ENCODE measurements at regions not wholly inside any gene's neighbourhood (a gene's known extent, or its start where the extent isn't known, plus 50 kb on each side); places are given as distances from the start of the nearest gene placed in this dataset.

GRCh38 chr7:25399000-25399750 is 170.9 kb upstream of the NPVF start:
- DNase-seq, result no peak

- DNase-seq, result no peak
Measured at GRCh38 chr7:25402532-25402931, 174.2 kb upstream of the NPVF start.

DNA sequence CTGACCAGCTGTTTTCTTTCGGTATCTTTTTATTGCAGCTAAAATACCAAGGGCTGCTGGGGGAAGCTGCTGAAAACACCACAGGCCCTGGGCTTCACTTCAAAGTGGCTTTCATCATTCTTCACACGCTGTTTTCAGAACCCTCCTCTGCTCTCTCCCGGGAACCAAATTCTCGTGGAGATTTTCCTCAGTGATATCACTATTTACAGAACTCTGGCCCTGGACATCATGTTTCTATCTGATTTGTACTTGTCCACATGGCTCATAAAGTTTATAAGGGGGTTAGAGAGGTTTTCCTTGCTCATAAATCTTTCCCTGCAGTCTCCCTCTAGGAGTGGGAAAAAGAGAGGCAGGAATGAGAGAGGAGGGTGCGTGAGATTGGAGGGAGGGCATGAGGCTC is 177.4 kb upstream of the NPVF start:
- no peak for DNase-seq

DNA sequence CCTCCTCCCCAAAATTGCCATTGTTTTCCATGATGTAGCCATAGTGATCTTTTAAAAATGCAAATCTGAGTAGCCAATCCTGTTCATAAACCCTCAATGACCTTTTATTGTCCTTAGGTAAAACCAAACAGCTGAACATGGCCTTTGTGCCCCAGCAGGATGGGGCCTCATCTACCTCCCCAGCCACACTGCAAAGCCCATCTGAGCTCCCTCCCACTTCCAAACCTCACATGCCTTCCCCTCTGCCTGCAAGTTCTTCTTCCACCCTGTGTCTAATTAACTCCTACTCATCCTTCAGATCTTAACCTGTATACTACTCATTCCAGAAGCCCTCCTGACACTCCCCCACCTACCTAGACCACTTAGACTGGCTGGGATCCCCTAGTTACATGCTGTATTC is 178.8 kb upstream of the NPVF start:
- no peak for DNase-seq

DNA sequence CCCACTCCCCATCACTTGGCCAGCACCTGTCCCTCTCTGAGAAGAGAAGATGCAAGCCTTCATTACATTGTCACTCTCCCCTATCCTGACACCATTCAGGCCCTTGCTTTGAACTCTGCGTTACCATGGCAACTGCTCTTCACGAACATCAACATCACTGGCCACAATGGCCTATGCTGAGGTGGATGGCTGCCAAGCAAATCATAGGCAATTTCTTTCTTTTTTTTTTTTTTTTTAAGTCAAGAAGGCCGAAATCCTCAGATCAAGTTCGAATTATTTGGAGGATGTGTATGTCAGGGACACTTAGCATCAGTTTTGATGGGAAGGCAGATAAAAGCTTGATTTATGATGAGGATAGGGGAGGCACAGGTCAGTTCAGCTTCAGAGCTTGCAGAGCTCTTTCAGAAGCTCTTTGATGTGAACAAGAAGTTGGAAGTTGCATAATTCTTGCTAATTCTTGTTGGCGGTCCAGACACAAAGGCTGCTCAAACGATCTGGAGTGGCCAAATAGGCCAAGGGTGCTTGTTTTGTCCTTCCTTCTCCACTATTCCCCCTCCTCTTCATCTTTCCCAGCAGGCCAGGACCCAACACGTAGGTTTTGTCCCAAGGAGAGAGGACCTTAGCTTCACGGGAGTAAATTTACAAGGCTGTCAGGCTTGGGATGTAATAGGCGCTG is 179.9 kb upstream of the NPVF start:
- DNase-seq, result peak; percentile 44

DNA sequence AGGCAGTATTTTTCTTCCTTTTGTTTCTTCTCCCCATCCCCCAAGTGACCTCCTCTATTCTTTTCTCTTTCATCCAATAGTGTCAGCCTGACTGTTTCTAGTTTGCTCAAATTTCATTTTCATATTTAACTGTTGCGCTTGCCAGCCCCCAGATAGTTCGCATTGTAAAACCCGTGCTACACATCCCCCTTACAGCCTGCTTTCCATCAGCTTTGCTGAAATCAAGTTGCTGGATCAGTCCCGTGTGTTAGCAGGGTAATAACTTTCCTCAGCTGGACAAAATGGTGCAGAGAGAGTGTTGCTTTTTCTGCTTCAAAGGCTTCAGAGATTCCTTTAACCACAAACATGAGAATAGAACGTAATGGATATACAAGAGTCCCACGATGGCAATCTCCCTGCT is 180.6 kb upstream of the NPVF start:
- DNase-seq, result no peak

- no peak for DNase-seq
Measured at GRCh38 chr7:25409897-25410636, 181.8 kb upstream of the NPVF start.

- DNase-seq, result no peak
Measured at GRCh38 chr7:25420771-25421170, 192.5 kb upstream of the NPVF start.

GRCh38 chr7:25424113-25424512 is 195.8 kb upstream of the NPVF start:
- no peak for DNase-seq

- DNase-seq, result no peak
Measured at GRCh38 chr7:25424855-25425254, 196.6 kb upstream of the NPVF start.

- no peak for DNase-seq
Measured at GRCh38 chr7:25427721-25428120, 199.4 kb upstream of the NPVF start.

- DNase-seq, result no peak
Measured at GRCh38 chr7:25429731-25430130, 201.4 kb upstream of the NPVF start.

DNA sequence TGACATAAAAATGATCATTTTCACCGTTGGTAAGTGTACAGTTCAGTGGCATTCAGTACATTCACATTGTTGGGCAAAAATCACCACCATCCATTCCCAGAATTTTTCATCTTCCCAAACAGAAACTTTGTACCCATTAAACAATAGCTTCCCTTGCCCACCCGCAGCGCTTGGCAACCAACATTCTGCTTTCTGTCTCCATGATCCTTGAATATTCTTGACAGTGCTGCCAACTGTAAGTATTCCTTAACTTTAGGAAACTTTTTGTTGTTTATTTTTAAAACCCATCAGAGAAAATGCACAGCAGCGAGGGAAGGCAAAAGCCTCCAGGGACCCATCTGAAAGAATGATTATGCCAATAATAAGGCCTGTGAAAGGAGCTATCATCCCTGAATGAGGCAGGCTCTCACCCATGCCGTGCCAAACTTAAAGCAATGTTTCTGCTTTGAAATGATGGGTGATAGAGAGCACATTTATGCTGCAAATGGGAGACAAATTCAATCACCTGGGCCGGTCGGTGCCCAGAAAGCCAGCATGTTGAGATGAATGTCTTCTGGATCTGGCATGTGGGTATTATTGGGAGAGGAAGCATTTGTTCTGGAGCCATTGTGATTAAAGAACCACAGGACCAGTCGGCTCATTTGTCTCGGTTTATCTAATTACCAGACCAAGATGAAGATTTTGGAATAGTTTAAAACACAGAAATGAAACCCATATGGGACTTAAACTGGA is 202.1 kb upstream of the NPVF start:
- no peak for DNase-seq

DNA sequence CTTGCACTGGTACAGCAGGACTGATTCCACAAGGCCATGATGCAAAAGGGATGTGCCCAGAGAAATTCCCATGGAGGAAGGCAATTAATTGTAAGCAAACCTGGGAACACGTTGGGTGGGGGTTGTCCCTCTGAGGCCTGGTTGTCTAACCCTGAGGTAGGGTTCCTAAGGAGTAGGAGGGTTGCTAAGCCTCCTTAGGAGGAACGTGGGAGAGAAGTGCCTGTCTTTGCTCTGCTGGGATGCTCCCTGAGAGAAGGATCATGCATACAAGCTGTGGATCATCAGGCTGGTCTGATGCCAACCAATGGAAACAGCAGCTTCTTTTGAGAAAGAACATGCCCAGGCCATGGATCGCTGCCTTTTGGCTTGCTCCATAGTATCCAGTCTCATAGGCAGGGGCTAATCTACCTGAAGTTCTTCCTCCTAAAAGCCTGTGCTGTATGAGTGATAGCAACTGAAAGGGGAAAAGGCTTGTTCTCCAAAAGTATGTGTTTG is 203.7 kb upstream of the NPVF start:
- no peak for DNase-seq

DNA sequence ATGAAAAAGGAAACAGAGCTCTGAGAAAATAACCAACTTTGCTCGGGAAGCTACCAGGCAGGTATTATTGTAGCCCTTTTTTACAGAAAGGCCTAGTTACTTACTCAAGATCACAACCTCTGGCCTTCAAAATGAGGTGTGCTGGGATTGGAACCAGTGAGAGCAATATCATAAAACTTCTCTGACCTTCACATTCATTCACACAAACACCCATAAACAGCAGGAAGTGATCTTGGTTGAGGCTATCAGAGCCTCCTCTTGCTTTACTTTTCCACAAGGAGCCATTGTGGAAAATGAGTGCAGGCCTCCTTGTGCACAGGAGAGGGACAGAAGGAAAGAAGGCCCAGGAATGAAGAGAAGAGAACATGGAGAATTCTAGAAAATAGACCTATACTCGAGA is 204.5 kb upstream of the NPVF start:
- no peak for DNase-seq

DNA sequence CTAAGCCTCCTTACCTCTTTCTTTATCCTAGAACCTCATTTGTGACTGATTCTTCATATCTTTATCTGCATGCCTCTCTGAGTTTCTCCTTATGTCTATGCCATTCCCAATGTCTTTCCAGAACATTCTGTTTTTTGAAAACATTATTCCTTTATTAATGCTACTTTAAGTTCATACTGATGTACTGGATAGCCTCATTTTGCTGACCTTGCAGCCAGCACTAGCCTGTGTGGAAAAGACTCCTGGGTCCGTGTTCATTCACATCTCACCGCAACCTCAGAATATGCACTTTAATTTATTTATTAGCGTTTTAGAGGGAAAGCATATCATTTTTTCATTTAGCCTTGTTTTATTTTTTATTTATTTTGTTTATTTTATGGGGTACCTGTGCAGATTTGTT is 208.1 kb upstream of the NPVF start:
- no peak for DNase-seq

DNA sequence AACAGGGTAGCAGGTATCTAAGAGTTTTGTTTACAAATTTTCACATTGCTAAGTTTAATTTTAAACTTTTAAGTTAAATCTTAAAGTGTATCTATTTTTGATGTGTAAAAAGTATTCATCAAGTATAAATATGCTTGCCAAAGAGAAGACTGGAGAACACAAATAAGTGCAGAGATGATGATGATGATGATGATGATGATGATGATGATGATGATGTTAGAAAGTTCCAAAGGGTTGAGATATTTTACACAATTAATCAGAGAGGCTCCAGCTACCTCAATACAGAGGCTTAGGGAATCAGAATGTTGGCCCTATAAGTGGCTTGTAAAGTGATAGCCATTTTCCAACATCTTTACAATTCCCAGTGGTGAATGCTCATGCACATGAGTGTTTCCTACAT is 209.0 kb upstream of the NPVF start:
- no peak for DNase-seq

- no peak for DNase-seq
Measured at GRCh38 chr7:25444991-25445390, 216.7 kb upstream of the NPVF start.

GRCh38 chr7:25448301-25448700 is 220.0 kb upstream of the NPVF start:
- no peak for DNase-seq

GRCh38 chr7:25454020-25454419 is 225.7 kb upstream of the NPVF start:
- DNase-seq, result no peak

- DNase-seq, result no peak
Measured at GRCh38 chr7:25454562-25455041, 226.3 kb upstream of the NPVF start.

DNA sequence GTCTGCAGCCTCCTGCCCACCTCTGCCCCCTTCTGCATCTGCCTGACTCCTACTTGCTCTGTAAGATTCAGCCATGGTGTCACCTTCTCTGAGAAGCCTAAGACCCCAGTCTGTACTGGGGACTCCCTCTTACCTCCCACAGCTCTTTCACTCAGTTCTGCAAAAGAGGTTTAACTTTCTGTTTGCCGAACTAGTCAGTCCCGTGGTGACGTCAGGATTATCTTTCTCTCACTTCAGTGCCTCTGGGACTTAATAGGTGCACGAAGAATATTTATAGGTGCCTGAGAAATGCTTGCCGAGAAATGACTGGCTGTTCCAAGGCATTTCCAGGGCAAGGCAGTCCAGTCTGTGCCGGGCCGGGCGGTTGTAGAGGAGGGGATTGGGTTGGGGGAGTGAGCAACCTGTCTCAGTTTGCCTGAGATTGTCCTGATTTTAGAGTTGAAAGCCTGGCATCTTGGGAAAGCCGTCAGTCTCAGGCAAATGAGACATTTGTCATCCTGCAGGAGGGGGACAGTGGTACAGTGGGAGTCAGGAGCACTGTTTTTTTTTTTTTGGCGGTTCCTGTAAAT is 227.5 kb upstream of the NPVF start:
- DNase-seq, result no peak

Data from NCI-H748 treated with DMSO at 0.1 percent for 48 hours (cell line).